ENCODE measurements at regions not wholly inside any gene's neighbourhood (a gene's known extent, or its start where the extent isn't known, plus 50 kb on each side); places are given as distances from the start of the nearest gene placed in this dataset.
A peak's percentile ranks its signal among the peaks of the same experiment; 100 is the strongest.
"Not testable (repeated sequence)": the region's sequence is repeated elsewhere in the genome, so short reads cannot be mapped to it uniquely, and the experiment has no call there.

DNA sequence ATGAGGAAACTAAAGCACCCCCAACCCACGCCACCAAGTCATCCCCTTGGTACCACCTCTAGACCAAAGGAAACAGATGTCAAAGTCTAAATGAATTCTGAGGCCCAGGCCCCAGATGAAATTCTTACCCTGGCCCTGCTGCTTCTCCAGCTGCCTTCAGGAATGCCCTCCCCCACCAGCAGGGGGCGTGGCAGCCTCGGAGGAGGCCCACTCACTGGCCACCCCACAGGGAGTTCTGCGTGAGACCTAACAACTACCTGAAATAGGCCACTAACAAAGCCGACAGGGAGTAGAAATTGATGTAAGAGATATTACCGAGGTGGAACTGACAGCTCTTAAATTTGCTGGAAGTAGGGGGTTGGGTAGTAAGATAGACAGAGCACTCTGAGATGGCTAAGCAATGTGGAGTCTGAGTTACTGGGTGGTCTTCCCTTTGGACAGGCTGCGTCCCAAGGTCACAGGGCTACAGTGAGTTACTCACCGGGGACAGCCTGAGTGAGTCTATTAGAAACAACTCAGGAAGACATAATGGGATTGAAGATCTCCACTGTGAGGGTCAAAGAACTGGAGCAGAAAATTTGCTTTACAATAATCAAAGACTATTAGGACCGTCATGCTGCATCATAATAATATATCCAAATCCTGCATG lies 240.7 kb downstream of the SHOX2 start:
- DNase-seq (ENCODE audit: extremely low read depth in 1 of 11, low read depth in 9 of 11, low spot score in 4 of 11), result no peak

- DNase-seq (ENCODE audit: extremely low read depth in 1 of 11, low read depth in 9 of 11, low spot score in 4 of 11), result no peak
Observed at GRCh38 chr3:157861076-157861765, 245.0 kb downstream of the SHOX2 start.

DNA sequence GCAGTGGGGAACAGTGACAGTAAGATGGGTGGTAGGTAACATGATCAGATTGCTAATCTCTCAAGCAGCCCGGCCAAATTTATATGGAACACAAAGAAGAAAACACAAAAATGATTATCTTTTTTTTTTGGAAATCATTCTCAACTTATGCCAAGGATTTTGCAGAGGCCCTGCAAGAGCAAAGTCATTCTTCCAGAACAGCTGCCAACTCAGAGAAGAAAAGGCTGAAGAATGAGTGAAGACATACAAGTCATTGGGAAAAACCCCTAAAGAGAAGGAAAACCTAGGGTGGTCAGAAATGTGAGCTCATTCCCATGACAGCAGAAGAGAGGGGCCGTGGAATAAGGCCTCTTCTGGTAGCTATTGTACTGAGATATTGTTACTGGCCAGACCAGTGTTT lies 246.7 kb downstream of the SHOX2 start:
- DNase-seq (ENCODE audit: extremely low read depth in 1 of 11, low read depth in 9 of 11, low spot score in 4 of 11), result no peak

DNA sequence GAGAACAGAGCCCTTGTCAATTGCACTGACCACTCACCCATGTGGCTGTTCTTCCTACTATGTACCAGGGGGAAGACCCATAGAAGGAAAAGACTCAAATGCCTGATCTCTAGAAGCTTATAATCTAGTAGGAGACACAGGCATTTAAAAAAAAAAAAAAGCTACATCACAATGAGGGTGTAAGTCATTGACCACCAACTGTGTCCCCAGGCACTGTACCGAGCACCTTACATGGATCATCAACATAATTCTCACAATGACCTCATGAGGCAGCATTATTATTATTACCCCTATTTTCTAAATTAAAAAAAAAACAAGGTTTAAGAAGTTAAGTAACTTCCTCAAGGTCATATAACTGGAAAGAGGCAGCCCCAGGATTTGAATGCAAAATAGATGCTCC lies 247.4 kb downstream of the SHOX2 start:
- no peak for DNase-seq (ENCODE audit: extremely low read depth in 1 of 11, low read depth in 9 of 11, low spot score in 4 of 11)

- DNase-seq (ENCODE audit: extremely low read depth in 1 of 11, low read depth in 9 of 11, low spot score in 4 of 11), result no peak
Observed at GRCh38 chr3:157857440-157857839, 248.8 kb downstream of the SHOX2 start.

- DNase-seq (ENCODE audit: extremely low read depth in 1 of 11, low read depth in 9 of 11, low spot score in 4 of 11), result peak in 7 of 11 donors; percentile 6 to 33 (median 23)
Observed at GRCh38 chr3:157856078-157856939, 249.9 kb downstream of the SHOX2 start.

- DNase-seq (ENCODE audit: extremely low read depth in 1 of 11, low read depth in 9 of 11, low spot score in 4 of 11), result not testable (repeated sequence)
Observed at GRCh38 chr3:157845839-157846238, 260.4 kb downstream of the SHOX2 start.

DNA sequence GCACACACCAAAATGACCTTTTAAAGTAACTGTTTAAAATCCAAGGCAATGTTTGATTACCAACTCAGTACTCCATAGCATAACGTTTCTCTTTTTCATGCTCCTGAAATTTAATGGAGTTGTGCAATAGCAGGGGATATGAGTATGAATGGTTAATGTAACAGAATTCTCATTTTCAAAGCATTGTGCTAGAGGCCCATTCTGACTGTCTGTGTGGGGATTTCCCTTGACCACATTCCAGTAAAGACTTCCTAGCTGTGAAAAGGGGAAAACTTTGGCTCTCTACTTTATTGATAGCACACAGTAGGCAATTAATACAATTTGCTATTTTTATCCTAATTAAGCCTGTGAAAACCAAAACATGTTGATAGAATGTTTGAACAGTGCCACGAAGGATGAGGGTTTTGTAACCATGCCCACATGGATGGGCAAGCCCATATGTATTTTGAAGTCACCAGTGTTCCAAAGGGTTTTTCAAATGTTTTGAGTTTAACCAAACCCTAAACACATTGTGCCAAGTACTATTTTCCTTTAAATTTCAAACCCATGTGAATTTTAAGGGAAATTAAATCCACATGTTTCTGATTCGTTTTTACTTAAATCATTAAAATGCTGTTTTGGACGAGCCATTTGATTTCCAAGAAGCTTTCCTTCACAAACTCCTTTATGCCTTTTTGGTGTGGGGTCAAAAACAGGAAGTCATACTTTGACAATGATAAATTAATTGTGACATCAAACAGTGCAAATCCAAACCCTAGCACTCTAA lies 261.2 kb downstream of the SHOX2 start:
- no peak for DNase-seq (ENCODE audit: extremely low read depth in 1 of 11, low read depth in 9 of 11, low spot score in 4 of 11)

DNA sequence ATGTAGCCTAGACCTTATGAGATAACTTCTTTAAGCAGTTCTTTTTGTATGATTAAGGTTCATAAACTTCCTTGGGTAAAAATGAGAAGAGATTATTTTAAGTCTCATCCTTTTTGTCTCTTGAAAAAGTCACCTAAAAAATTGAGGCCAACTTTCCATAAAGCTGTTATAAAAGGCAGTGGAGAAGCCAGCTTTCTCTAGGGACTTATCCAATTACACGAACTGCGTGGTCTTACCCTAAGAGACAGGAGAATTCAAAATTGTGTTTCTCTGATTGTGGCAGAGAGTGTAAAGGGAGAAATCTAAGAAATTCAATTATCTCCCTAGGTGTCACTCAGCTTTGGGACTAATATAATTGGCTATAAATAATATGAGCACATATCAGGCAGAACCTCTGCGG lies 262.0 kb downstream of the SHOX2 start:
- no peak for DNase-seq (ENCODE audit: extremely low read depth in 1 of 11, low read depth in 9 of 11, low spot score in 4 of 11)

- no peak for DNase-seq (ENCODE audit: extremely low read depth in 1 of 11, low read depth in 9 of 11, low spot score in 4 of 11)
Observed at GRCh38 chr3:157841029-157841428, 265.2 kb downstream of the SHOX2 start.

GRCh38 chr3:157840564-157840963 lies 265.7 kb downstream of the SHOX2 start:
- no peak for DNase-seq (ENCODE audit: extremely low read depth in 1 of 11, low read depth in 9 of 11, low spot score in 4 of 11)

DNA sequence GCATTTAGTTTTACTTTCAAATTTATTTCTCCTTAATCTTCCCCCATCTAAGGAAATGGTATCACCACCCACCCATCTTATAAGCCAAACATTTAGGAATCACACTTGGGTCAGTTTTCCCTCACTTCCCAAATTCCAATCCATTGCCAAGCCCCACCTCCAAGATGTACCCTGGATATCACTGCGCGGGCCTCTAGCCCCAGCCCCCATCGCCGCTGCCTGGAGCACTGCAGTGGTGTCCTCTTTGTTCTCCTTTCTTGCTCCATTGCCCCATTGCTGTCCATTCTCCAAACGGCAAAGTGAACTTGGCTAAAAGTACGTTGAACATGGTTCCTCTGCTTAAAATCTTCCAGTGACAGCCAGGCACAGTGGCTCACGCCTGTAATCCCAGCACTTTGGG lies 267.8 kb downstream of the SHOX2 start:
- DNase-seq (ENCODE audit: extremely low read depth in 1 of 11, low read depth in 9 of 11, low spot score in 4 of 11), result no peak

DNA sequence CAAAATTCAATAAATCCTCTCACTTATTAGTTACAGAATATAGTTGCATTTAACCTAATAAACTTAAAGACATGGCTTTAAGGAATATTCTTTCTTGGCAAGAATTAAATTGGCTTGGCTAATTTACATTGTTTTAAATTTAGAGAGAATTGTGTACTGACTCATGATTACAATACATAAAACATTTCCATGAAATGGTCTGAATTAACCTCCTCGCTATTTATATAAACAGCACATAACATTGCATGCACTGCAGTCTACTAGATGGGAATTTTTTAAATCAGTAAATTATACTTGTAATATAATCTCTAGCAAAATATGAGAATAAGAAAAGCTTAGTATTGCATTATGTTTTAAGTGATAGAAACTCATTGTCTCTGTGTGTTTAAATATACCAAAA lies 268.9 kb downstream of the SHOX2 start:
- DNase-seq (ENCODE audit: extremely low read depth in 1 of 11, low read depth in 9 of 11, low spot score in 4 of 11), result no peak

GRCh38 chr3:157836022-157836421 lies 270.2 kb downstream of the SHOX2 start:
- no peak for DNase-seq (ENCODE audit: extremely low read depth in 1 of 11, low read depth in 9 of 11, low spot score in 4 of 11)

DNA sequence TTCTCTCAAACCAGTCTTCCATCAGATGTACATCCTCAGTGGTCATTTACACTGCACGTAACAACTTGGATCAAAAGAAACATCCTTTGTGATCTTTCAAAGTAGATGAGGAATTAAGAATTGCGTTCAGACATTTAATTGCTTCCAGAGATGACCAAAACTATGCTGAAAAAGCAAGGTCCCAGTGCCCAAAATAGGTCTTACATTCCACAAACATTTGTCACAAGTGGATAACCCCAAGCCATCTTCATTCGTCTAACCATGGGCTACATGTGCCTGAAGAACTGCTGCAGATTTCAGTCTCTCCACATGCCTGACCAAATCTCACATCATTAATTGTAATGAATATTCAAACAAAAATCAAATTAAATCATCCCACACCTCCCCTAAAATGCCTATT lies 273.6 kb downstream of the SHOX2 start:
- no peak for DNase-seq (ENCODE audit: extremely low read depth in 1 of 11, low read depth in 9 of 11, low spot score in 4 of 11)

- no peak for DNase-seq (ENCODE audit: extremely low read depth in 1 of 11, low read depth in 9 of 11, low spot score in 4 of 11)
Observed at GRCh38 chr3:157830556-157831236, 275.5 kb downstream of the SHOX2 start.

GRCh38 chr3:157829786-157830185 lies 276.4 kb downstream of the SHOX2 start:
- DNase-seq (ENCODE audit: extremely low read depth in 1 of 11, low read depth in 9 of 11, low spot score in 4 of 11), result no peak

- DNase-seq (ENCODE audit: extremely low read depth in 1 of 11, low read depth in 9 of 11, low spot score in 4 of 11), result no peak
Observed at GRCh38 chr3:157824281-157824680, 281.9 kb downstream of the SHOX2 start.

GRCh38 chr3:157823050-157823449 lies 283.2 kb downstream of the SHOX2 start:
- no peak for DNase-seq (ENCODE audit: extremely low read depth in 1 of 11, low read depth in 9 of 11, low spot score in 4 of 11)

Measured in renal cortex interstitium (tissue), 11 donors.